KMS-11 (cell line): ENCODE measurements at regions not wholly inside any gene's neighbourhood (a gene's known extent, or its start where the extent isn't known, plus 50 kb on each side); places are given as distances from the start of the nearest gene placed in this dataset.

Source experiments
- H2AFZ ChIP-seq: fragments of 200-600 bp; sonication (generic); 2 replicates; pipeline ENCODE4 v1.6.1; 2016; ENCODE audit warnings: antibody characterized with exemption, mixed run types, low read depth
- H3K27ac ChIP-seq: fragments of 200-600 bp; sonication (generic); 2 replicates; pipeline ENCODE4 v1.6.1; 2016; ENCODE audit warnings: mild to moderate bottlenecking, mixed run types
- H3K27me3 ChIP-seq: fragments of 200-600 bp; sonication (generic); 2 replicates; pipeline ENCODE4 v1.6.1; 2017; ENCODE audit warnings: mild to moderate bottlenecking, low read depth, mixed run types, moderate library complexity; ENCODE audit not compliant: insufficient read depth
- H3K36me3 ChIP-seq: fragments of 200-600 bp; sonication (generic); 2 replicates; pipeline ENCODE4 v1.6.1; 2017; ENCODE audit warnings: mild to moderate bottlenecking, mixed run types; ENCODE audit not compliant: insufficient read depth
- H3K4me1 ChIP-seq: fragments of 200-600 bp; sonication (generic); 2 replicates; pipeline ENCODE4 v1.6.1; 2016; ENCODE audit warnings: mild to moderate bottlenecking, low read depth, mixed run types; ENCODE audit not compliant: poor library complexity, severe bottlenecking
- H3K4me2 ChIP-seq: fragments of 200-600 bp; sonication (generic); 2 replicates; pipeline ENCODE4 v1.7.0; 2016; ENCODE audit warnings: mild to moderate bottlenecking, mixed run types
- H3K4me3 ChIP-seq: fragments of 200-600 bp; sonication (generic); IDR thresholded peaks from 2 replicates; pipeline ENCODE4 v1.6.1; 2017; ENCODE audit warnings: low read depth, low read length, mixed read lengths; ENCODE audit not compliant: insufficient read depth
- H3K79me2 ChIP-seq: fragments of 200-600 bp; sonication (generic); 2 replicates; pipeline ENCODE4 v1.6.1; 2016; ENCODE audit warnings: low read depth, mixed run types; ENCODE audit not compliant: insufficient read depth
- H3K9ac ChIP-seq: fragments of 200-600 bp; sonication (generic); 2 replicates; pipeline ENCODE4 v1.6.1; 2016; ENCODE audit warnings: mild to moderate bottlenecking, mixed run types
- H4K20me1 ChIP-seq: fragments of 200-600 bp; sonication (generic); 2 replicates; pipeline ENCODE4 v1.6.1; 2016; ENCODE audit warnings: mild to moderate bottlenecking, mixed run types; ENCODE audit not compliant: insufficient read depth
- CTCF ChIP-seq: fragments of 200-600 bp; sonication (generic); conservative IDR thresholded peaks from 2 replicates; pipeline ENCODE4 v1.6.1; 2017; ENCODE audit warnings: low read depth, mild to moderate bottlenecking, antibody characterized with exemption, low read length, moderate library complexity, mixed read lengths

- H3K36me3 ChIP-seq: no peaks in the 10 kb centered on the region
Observed at GRCh38 chr5:85931220-85931619, 686.5 kb upstream of the COX7C start.

GRCh38 chr5:85938201-85938600 lies 679.5 kb upstream of the COX7C start:
- Histone ChIP-seq H3K9ac (no peak overlapping the region), H3K4me1 (no peaks in the 10 kb centered on the region)
- TF ChIP-seq CTCF: no peak

More at GRCh38 chr5:85931220-85931619, 686.5 kb upstream of the COX7C start:
- Histone ChIP-seq H3K4me1 (no peaks in the 10 kb centered on the region), H4K20me1 (no peaks in the 10 kb centered on the region), H3K4me2 (no peak overlapping the region), H3K9ac (no peak overlapping the region), H2AFZ (no peak overlapping the region), H3K27ac (no peak overlapping the region), H3K27me3 (no peaks in the 10 kb centered on the region), H3K79me2 (no peaks in the 10 kb centered on the region), H3K4me3 (no peak overlapping the region)
- no peak for TF ChIP-seq CTCF

GRCh38 chr5:85951707-85952210 lies 666.0 kb upstream of the COX7C start:
- no peaks in the 10 kb centered on the region for H3K36me3 ChIP-seq
- no peaks in the 10 kb centered on the region for H3K27me3 ChIP-seq
- no peak overlapping the region for H3K4me3 ChIP-seq
- no peaks in the 10 kb centered on the region for H3K79me2 ChIP-seq
- no peak overlapping the region for H3K27ac ChIP-seq
- H3K4me1 ChIP-seq: no peaks in the 10 kb centered on the region
- no peak for TF ChIP-seq CTCF
- H2AFZ ChIP-seq: no peak overlapping the region
- no peak overlapping the region for H3K9ac ChIP-seq
- H3K4me2 ChIP-seq: no peak overlapping the region
- H4K20me1 ChIP-seq: no peaks in the 10 kb centered on the region

More at GRCh38 chr5:85938201-85938600, 679.5 kb upstream of the COX7C start:
- Histone ChIP-seq H4K20me1 (no peaks in the 10 kb centered on the region), H3K27ac (no peak overlapping the region), H3K27me3 (no peaks in the 10 kb centered on the region), H3K36me3 (no peaks in the 10 kb centered on the region), H3K4me2 (no peak overlapping the region), H3K4me3 (no peak overlapping the region), H3K79me2 (no peaks in the 10 kb centered on the region), H2AFZ (no peak overlapping the region)

GRCh38 chr5:85952680-85953079 lies 665.1 kb upstream of the COX7C start:
- no peaks in the 10 kb centered on the region for H3K27me3 ChIP-seq
- no peak overlapping the region for H3K9ac ChIP-seq
- no peak for TF ChIP-seq CTCF
- no peak overlapping the region for H3K4me2 ChIP-seq
- no peaks in the 10 kb centered on the region for H3K4me1 ChIP-seq
- no peak overlapping the region for H3K27ac ChIP-seq
- no peaks in the 10 kb centered on the region for H3K36me3 ChIP-seq
- no peaks in the 10 kb centered on the region for H3K79me2 ChIP-seq
- H2AFZ ChIP-seq: no peak overlapping the region
- H4K20me1 ChIP-seq: no peaks in the 10 kb centered on the region
- H3K4me3 ChIP-seq: no peak overlapping the region

- Histone ChIP-seq H3K9ac (no peak overlapping the region), H3K4me2 (no peak overlapping the region), H3K27ac (no peak overlapping the region), H3K79me2 (no peaks in the 10 kb centered on the region), H3K4me1 (no peaks in the 10 kb centered on the region), H2AFZ (no peak overlapping the region), H3K4me3 (no peak overlapping the region), H4K20me1 (no peaks in the 10 kb centered on the region), H3K27me3 (no peaks in the 10 kb centered on the region), H3K36me3 (no peaks in the 10 kb centered on the region)
- no peak for TF ChIP-seq CTCF
Observed at GRCh38 chr5:85967681-85968080, 650.1 kb upstream of the COX7C start.
